ENCODE measurements at regions not wholly inside any gene's neighbourhood (a gene's known extent, or its start where the extent isn't known, plus 50 kb on each side); places are given as distances from the start of the nearest gene placed in this dataset.
"Not testable (repeated sequence)": the region's sequence is repeated elsewhere in the genome, so short reads cannot be mapped to it uniquely, and the experiment has no call there.

GRCh38 chr13:80530902-80531301 is 190.0 kb upstream of the SPRY2 start:
- no peak for DNase-seq

GRCh38 chr13:80530191-80530590 is 189.3 kb upstream of the SPRY2 start:
- no peak for DNase-seq

GRCh38 chr13:80529734-80530133 is 188.8 kb upstream of the SPRY2 start:
- no peak for DNase-seq

DNA sequence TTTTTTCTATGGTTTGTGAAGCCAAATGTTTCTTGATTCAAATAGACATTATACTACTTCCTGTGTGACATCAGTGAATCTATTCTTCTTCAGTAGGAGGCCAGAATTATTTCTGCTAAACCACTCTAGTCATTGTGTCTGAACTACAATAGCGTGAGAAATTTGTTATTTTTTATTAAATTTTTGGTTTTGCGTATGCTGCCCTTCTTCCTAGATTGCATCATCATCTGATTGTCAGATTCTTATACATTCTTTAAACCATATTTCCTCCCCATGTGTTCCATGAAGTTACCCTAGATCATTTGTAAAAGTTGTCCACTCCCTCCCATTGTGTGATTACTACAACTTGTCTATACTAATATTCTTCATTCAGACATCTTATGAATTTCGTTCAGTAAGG is 187.8 kb upstream of the SPRY2 start:
- no peak for DNase-seq

GRCh38 chr13:80527400-80527799 is 186.5 kb upstream of the SPRY2 start:
- no peak for DNase-seq

DNA sequence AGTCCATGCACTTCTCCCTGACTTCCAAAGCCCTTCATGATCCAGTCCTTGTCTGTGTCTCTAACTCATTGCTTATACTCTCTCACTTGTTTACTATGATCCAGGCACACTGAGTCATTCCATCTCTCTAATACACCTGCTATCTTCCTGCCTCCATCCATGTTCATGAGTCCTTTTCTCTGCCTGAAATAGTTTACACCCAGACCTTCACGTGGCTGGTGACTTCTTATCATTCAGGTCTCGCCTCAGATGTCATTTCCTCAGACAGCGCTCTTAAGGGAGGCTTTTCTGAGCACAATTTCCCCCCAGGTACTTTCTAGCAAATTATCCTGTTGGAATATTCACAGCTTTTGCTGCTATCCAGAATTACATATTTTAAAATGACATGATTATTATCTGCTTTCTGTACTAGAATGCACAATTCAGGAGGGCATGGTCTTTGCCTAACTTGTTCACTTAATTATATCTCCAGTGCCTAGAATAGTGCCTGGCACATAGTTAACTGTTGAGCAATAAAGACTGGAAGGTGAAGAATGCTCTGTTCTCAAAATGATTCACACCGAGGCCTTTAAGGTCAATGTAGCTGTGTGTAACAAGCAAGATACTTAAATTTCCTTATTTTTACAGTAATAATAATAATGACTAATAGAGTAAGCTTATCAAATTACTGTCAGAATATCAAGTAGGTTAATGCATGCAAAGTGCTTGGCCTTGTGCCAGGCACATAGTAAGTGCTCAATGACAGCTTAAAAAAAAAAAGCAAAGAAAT is 183.7 kb upstream of the SPRY2 start:
- no peak for DNase-seq

DNA sequence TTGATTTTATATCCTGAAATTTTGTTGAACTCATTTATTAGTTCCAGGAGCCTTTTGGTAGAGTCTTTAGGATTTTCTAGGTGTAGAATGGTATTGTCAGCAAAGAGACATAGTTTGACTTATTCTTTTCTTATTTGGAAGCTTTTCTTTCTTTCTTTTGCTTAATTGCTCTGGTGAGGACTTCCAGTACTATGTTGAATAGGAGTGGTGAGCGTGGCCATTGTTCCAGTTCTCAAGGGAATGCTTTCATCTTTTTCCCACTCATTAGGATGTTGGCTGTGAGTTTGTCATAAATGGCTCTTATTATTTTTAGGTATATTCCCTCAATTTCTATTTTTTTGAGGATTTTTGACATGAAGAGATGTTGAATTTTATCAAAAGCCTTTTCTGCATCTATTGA is 182.2 kb upstream of the SPRY2 start:
- DNase-seq = no peak

DNA sequence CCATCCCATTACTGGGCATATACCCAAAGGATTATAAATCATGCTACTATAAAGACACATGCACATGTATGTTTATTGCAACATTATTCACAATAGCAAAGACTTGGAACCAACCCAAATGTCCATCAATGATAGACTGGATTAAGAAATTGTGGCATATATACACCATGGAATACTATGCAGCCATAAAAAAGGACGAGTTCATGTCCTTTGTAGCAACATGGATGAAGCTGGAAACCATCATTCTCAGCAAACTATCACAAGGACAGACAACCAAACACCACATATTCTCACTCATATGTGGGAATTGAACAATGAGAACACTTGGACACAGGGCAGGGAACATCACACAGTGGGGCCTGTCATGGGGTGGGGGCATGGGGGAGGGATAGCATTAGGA is 181.5 kb upstream of the SPRY2 start:
- DNase-seq = not testable (repeated sequence)

DNA sequence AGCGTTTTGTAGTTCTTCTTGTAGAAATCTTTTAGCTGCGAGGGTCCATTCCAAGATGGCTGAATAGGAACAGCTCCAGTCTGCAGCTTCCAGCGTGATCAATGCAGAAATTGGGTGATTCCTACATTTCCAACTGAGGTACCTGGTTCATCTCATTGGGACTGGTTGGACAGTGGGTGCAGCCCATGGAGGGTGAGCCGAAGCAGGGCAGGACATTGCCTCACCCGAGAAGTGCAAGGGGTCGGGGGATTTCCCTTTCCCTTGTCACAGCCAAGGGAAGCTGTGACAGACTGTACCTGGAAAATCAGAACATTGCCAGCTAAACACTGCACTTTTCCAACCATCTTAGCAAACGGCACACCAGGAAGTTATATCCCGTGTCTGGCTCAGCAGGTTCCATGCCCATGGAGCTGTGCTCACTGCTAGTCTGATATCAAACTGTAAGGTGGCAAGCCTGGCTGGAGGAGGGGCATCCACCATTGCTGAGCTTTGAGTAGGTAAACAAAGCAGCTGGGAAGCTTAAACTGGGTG is 176.0 kb upstream of the SPRY2 start:
- no peak for DNase-seq

- no peak for DNase-seq
These were observed 174.4 kb upstream of the SPRY2 start for GRCh38 chr13:80515296-80515695.

DNA sequence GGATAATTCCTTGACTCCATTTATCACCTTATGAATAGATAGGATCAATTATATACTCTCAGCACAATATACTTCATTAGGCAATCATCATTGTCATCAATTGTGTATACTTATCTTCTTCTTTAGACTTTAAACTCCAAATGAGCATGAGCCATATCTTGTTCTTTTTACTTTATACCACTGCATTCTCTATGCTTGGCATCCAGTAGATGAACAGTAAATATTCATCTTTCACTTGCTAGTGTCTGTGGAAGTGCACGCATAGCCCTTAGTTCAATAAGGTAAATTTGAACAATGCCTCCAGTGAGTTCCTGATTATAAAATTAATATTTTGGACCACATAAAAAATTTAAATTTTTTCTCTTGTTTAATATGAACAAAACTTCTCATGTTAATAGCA is 172.3 kb upstream of the SPRY2 start:
- no peak for DNase-seq

DNA sequence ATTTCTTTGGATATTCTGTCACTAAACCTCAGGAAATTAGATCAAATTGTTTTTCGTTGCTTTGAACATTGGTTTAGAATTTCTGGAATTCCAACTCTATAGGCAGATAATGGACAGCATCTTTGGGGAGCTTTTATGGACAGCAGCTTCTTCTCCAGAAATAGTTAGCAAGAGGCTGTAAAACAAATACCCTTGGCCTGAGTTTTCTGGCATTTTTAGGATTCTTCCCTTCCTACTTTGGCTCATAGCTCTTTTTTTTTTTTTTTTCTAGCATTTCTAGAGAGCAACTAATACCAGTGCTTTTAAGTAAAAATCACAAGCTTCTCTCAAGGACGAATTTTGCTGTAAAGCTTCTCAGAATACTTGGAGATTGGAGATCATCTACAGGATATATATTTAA is 169.8 kb upstream of the SPRY2 start:
- DNase-seq = no peak

GRCh38 chr13:80509264-80509663 is 168.3 kb upstream of the SPRY2 start:
- no peak for DNase-seq

GRCh38 chr13:80508031-80508430 is 167.1 kb upstream of the SPRY2 start:
- no peak for DNase-seq

- no peak for DNase-seq
These were observed 163.5 kb upstream of the SPRY2 start for GRCh38 chr13:80504453-80504852.

- no peak for DNase-seq
These were observed 161.4 kb upstream of the SPRY2 start for GRCh38 chr13:80502359-80502758.

- DNase-seq = no peak
These were observed 160.6 kb upstream of the SPRY2 start for GRCh38 chr13:80501556-80501955.

GRCh38 chr13:80499536-80500290 is 158.8 kb upstream of the SPRY2 start:
- DNase-seq = no peak

DNA sequence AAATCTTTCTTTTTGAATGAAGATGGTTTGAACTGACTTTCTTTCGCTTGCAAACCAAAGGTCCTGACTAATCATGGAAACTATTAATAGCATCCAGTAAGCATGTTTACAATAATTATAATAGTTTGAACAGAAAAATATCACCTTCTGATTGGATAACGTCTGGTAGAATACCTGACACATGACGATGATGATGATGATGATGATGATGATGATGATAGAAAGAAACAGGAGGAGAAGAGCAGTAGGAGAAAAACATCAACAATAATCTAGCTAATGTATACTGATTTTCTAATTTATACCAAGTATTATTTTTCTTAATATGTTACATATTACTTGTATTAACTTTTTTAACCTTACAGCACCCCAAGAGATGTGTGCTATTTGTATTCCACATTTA is 157.5 kb upstream of the SPRY2 start:
- no peak for DNase-seq

DNA sequence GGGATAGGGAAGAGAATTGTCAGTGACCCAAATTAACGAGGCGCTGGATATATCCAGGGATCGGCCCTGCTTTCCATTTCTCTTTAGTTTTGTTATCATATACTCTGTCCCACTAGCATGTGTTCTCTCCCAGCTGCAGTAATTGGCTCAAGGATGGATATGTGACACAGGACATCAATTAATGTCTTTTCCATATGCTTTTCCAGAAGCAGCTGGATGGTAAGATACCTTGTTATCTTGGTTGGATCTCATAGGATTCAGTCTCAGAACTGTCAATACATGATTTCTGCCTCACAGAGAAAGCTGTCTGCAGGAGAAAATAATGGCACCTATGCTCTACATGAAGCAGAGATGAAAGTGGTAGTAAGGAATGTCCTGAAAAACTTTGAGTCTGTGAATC is 157.1 kb upstream of the SPRY2 start:
- DNase-seq = no peak

GRCh38 chr13:80497439-80497838 is 156.5 kb upstream of the SPRY2 start:
- no peak for DNase-seq

DNA sequence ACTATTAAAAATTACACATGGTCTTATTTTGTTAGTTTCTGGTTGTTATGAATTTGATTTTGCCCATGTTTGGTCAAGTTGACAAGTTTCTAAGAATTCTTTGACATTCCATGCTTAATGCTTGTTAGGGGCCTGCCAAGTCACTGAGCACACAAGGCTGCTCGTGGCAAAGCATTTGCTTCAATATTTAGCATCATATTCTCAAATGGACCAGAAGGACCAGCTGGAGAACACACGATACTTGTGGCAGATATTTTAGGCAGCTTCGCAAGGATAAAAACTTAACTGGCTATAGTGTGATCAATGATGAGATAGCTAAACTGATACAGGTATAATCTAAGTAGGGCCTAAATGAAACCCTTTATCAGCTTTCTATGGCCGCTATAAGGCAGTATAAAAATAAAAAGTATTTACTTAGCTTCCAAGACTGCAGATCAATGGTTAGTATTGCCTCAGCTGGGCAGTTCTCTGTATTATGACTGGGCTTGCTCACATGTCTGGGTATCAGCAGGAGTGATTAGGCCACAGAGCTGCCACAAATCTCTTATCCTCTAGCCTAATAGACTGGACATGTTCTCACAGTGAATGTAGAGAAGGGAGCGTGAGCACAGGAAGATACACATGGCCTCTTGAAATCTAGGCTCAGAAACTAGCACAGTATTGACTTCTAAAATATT is 155.9 kb upstream of the SPRY2 start:
- DNase-seq = no peak

Measured in anterior cingulate cortex (tissue), 58 donors.